Epithelial cell of esophagus (primary cell): ENCODE measurements at regions not wholly inside any gene's neighbourhood (a gene's known extent, or its start where the extent isn't known, plus 50 kb on each side); places are given as distances from the start of the nearest gene placed in this dataset.
A peak's percentile ranks its signal among the peaks of the same experiment; 100 is the strongest.
"Not testable (repeated sequence)": the region's sequence is repeated elsewhere in the genome, so short reads cannot be mapped to it uniquely, and the experiment has no call there.

Experiments
- DNase-seq: peaks from one replicate; pipeline ENCODE4 v3.0.0; 2010; ENCODE audit warnings: low read depth
- H3K4me3 ChIP-seq: 2 replicates; pipeline ENCODE4 v1.5.1; 2011; ENCODE audit warnings: mild to moderate bottlenecking, low read length, control low read depth
- TF ChIP-seq, protein P1 (sequence below): IDR thresholded peaks from 2 replicates; pipeline ENCODE4 v1.5.1; 2011; ENCODE audit warnings: low read depth, mild to moderate bottlenecking, low read length, control low read depth, inconsistent platforms; ENCODE audit not compliant: insufficient read depth; ENCODE audit errors: missing control alignments

DNA sequence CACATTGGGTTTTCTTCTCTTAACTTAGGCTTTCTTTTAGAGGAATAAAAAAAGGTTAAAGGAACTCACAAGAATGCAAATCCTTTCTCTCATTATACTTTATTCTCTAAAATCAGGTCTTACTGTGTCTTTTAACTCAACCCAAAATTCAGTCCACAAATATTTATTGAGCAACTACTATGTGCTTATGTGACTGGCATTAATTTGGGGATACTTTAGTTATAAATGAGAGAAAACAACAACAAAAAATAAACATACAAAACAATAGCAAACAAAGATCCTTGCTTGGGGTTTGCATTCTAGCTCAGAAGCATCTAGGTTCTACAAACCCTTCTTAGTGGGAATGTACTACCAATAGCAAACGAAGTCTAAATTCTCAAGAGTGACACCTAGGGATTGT lies 266.2 kb downstream of the UTRN start:
- no peak overlapping the region for H3K4me3 ChIP-seq
- DNase-seq = no peak
- TF ChIP-seq, protein P1, sequence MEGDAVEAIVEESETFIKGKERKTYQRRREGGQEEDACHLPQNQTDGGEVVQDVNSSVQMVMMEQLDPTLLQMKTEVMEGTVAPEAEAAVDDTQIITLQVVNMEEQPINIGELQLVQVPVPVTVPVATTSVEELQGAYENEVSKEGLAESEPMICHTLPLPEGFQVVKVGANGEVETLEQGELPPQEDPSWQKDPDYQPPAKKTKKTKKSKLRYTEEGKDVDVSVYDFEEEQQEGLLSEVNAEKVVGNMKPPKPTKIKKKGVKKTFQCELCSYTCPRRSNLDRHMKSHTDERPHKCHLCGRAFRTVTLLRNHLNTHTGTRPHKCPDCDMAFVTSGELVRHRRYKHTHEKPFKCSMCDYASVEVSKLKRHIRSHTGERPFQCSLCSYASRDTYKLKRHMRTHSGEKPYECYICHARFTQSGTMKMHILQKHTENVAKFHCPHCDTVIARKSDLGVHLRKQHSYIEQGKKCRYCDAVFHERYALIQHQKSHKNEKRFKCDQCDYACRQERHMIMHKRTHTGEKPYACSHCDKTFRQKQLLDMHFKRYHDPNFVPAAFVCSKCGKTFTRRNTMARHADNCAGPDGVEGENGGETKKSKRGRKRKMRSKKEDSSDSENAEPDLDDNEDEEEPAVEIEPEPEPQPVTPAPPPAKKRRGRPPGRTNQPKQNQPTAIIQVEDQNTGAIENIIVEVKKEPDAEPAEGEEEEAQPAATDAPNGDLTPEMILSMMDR = no peak

DNA sequence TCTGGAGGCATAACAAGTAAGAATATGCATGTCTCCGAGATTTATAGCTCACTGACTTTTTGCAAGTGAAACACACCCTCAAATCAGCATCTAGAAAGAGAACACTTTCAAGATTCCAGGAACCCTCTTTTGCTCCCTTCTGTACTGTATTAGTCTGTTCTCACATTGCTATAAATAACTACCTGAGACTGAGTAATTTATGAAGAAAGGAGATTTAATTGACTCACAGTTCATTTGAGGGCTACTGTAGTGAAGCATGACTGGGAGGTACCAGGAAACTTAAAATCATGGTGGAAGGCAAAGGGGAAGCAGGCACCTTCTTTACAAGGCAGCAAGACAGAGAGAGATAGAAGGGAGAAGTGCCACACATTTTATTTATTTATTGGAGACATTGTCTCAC lies 269.9 kb downstream of the UTRN start:
- no peak overlapping the region for H3K4me3 ChIP-seq
- TF ChIP-seq, protein P1 = no peak
- DNase-seq = peak; percentile 10

DNA sequence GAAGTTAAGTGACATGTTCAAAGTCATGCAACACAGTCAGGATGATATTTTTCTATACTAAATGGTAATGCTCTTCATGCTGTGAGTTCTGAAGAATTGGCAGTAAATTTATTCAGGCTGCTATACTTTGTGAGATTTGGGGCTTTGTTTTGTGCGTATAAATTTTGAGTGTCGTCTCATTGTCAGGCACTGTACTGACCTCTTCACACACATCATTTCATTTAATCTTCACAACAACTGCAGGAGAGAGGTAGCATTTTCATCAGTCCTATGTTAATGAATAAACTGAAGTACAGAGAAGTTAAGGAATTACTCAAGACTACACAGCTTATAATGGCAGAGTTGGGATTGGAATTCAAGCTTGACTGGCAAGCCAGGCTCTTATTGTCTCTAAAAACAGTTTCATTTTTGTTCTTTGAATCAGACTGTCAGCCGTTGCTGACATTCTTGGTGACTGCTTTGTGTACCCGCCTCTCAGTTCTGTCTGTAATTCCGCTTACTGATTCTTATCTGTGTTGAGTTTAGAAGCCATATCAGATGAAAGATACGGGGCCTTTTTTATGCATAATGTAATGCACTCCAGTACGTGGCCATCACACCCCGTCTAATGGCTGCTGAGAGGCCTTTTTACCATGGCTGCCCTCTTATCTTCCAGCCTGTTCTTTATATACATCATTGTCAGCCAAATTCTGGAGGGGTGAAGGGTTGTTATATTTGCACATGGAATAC lies 274.9 kb downstream of the UTRN start:
- TF ChIP-seq, protein P1 = no peak

DNA sequence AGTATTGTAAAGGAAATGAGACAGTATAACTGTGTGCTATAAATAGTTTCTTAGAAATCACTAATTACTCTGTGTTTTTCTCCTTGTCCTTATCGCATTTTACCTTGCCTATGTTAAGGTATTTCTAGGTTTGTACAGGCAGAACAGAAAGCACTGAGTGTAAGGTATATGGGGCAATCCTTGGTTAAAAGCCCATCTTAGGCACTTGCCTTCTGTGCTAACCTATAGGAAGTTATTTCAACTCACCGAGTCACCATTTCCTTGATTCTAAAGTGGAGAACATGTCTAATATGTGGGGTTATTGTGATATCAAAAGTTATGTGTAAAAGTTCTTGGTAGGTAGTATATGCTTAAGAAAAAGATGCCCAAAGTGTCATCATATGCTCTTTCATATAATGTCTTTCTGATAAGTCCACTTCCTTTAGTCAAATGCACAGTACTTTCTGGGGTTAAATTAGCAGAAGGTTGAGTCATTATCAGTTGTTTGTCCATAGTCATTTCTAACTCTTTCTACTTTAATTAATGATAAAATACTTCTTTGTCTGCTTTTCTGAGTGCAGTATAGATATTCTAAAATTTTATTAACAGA lies 276.4 kb downstream of the UTRN start:
- H3K4me3 ChIP-seq = no peak overlapping the region
- no peak for DNase-seq
- TF ChIP-seq, protein P1 = no peak

More for the DNA sequence above, 274.9 kb downstream of the UTRN start:
- H3K4me3 ChIP-seq = no peak overlapping the region
- no peak for DNase-seq

DNA sequence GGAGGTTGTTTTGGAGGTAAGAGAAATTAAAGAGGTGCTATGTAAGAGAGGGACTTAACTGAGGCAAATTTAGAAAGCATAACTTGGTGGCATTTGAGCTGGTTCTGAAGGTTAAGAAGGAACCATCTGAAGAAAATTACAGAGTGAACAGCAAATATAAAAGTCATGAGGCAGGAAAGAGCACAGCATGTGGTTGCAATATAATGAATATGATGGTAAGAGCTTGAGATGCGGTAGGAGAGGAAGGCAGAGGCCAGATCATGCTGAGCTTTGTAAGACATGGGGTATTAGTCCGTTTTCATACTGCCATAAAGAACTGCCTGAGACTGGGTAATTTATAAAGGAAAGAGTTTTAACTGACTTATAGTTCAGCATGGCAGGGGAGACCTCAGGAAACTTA lies 279.1 kb downstream of the UTRN start:
- TF ChIP-seq, protein P1 = no peak
- DNase-seq = no peak
- H3K4me3 ChIP-seq = no peak overlapping the region

DNA sequence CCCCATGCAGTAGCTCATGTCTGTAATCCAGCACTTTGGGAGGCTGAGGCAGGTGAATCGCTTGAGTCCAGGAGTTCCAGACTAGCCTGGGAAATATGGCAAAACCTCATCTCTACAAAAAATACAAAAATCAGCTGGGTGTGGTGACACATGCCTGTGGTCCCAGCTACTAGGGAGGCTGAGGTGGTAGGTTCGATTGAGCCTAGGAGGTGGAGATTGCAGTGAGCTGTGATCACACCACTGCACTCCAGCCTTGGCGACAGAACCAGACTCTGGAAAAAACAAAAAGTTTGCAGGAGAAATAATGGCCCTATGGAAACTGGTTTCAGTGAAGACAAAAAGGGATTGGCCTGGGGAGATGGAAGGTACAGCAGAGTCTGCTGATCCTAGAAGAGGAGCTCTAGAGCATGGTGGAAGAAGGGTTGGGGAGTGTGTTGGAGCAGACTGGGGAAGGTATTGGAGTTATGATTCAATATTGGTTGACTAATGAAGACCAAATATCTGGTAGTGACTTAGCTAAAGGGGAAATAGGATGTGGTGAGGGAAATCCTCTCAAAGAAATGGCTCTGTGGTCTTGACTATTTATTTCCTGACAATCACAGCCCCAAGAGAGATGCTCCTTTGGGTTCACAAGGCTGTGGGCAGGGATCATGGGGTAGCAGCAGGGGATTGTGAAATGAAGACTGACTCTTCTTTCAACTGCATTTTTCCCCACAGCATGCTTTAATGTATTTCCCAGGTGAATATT lies 281.9 kb downstream of the UTRN start:
- H3K4me3 ChIP-seq = no peak overlapping the region
- DNase-seq = no peak
- TF ChIP-seq, protein P1 = no peak

DNA sequence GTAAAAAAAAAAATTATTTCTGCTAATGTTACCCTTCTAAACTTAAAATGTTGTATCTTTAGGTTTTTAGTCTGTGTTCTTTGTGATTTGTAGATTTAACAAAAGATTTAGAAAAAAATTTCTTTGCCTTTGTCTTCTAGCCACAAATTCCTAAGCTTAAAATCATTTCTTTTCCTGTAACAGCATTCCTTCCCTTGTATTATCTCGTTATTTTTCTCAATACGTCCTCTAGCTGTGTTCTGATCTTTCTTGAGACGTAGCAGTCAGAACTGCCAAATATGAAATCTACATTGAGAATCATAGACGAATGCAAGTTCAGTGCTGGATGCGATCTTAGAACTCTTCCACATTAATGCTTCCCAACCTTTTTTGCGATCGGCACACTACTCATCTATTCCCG lies 283.1 kb downstream of the UTRN start:
- TF ChIP-seq, protein P1 = no peak
- DNase-seq = no peak
- no peak overlapping the region for H3K4me3 ChIP-seq

DNA sequence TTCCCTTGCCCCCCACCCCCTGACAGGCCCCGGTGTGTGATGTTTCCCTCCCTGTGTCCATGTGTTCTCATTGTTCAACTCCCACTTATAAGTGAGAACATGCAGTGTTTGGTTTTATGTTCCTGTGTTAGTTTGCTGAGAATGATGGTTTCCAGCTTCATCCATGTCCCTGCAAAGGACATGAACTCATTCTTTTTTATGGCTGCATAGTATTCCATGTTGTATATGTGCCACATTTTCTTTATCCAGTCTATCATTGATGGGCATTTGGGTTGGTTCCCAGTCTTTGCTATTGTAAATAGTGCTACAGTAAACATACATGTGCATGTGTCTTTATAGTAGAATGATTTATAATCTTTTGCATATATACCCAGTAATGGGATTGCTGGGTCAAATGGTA lies 287.4 kb downstream of the UTRN start:
- not testable (repeated sequence) for DNase-seq, H3K4me3 ChIP-seq
